ENCODE measurements at regions not wholly inside any gene's neighbourhood (a gene's known extent, or its start where the extent isn't known, plus 50 kb on each side); places are given as distances from the start of the nearest gene placed in this dataset.
A peak's percentile ranks its signal among the peaks of the same experiment; 100 is the strongest.
"Not testable (repeated sequence)": the region's sequence is repeated elsewhere in the genome, so short reads cannot be mapped to it uniquely, and the experiment has no call there.

GRCh38 chr3:177622982-177623617 lies 425.8 kb upstream of the TBL1XR1 start:
- H3K27me3 Mint-ChIP-seq (ENCODE audit: unreplicated experiment) = no peaks in the 10 kb centered on the region
- peak overlapping the region; percentile 72 for H3K27ac Mint-ChIP-seq (ENCODE audit: unreplicated experiment)
- no peaks in the 10 kb centered on the region for H3K9me3 Mint-ChIP-seq (ENCODE audit: unreplicated experiment)
- TF ChIP-seq CTCF (IDR thresholded peaks at IDR 0.05) = no peak
- DNase-seq (ENCODE audit: extremely low spot score, unreplicated experiment) = no peak
- H3K36me3 Mint-ChIP-seq (ENCODE audit: unreplicated experiment) = no peaks in the 10 kb centered on the region
- peaks cover 76% of the 10 kb centered on the region for H3K4me1 Mint-ChIP-seq (ENCODE audit: unreplicated experiment)
- no peak overlapping the region for H3K4me3 Mint-ChIP-seq (ENCODE audit: unreplicated experiment)

GRCh38 chr3:177624528-177625495 lies 427.5 kb upstream of the TBL1XR1 start:
- DNase-seq (ENCODE audit: extremely low spot score, unreplicated experiment) = no peak
- Mint-ChIP-seq H3K4me3 (ENCODE audit: unreplicated experiment) (no peak overlapping the region), H3K36me3 (ENCODE audit: unreplicated experiment) (no peaks in the 10 kb centered on the region), H3K27me3 (ENCODE audit: unreplicated experiment) (no peaks in the 10 kb centered on the region), H3K4me1 (ENCODE audit: unreplicated experiment) (peaks cover 72% of the 10 kb centered on the region), H3K27ac (ENCODE audit: unreplicated experiment) (peak overlapping the region; percentile 29), H3K9me3 (ENCODE audit: unreplicated experiment) (no peaks in the 10 kb centered on the region)
- TF ChIP-seq CTCF (IDR thresholded peaks at IDR 0.05) = no peak

- no peaks in the 10 kb centered on the region for H3K9me3 Mint-ChIP-seq (ENCODE audit: unreplicated experiment)
- no peaks in the 10 kb centered on the region for H3K27me3 Mint-ChIP-seq (ENCODE audit: unreplicated experiment)
- DNase-seq (ENCODE audit: extremely low spot score, unreplicated experiment) = no peak
- no peak for TF ChIP-seq CTCF (IDR thresholded peaks at IDR 0.05)
- no peaks in the 10 kb centered on the region for H3K36me3 Mint-ChIP-seq (ENCODE audit: unreplicated experiment)
- H3K4me1 Mint-ChIP-seq (ENCODE audit: unreplicated experiment) = peaks cover 62% of the 10 kb centered on the region
- H3K27ac Mint-ChIP-seq (ENCODE audit: unreplicated experiment) = peak overlapping the region; percentile 47
- no peak overlapping the region for H3K4me3 Mint-ChIP-seq (ENCODE audit: unreplicated experiment)
These were observed 428.8 kb upstream of the TBL1XR1 start for GRCh38 chr3:177626045-177626444.

GRCh38 chr3:177628095-177628719 lies 430.9 kb upstream of the TBL1XR1 start:
- not testable (repeated sequence) for H3K36me3 Mint-ChIP-seq (ENCODE audit: unreplicated experiment); DNase-seq (ENCODE audit: extremely low spot score, unreplicated experiment); H3K4me3 Mint-ChIP-seq (ENCODE audit: unreplicated experiment); H3K27me3 Mint-ChIP-seq (ENCODE audit: unreplicated experiment); H3K27ac Mint-ChIP-seq (ENCODE audit: unreplicated experiment); H3K9me3 Mint-ChIP-seq (ENCODE audit: unreplicated experiment)
- H3K4me1 Mint-ChIP-seq (ENCODE audit: unreplicated experiment) = peaks cover 59% of the 10 kb centered on the region

GRCh38 chr3:177629276-177629675 lies 432.0 kb upstream of the TBL1XR1 start:
- no peak for DNase-seq (ENCODE audit: extremely low spot score, unreplicated experiment)
- TF ChIP-seq CTCF (IDR thresholded peaks at IDR 0.05) = no peak
- H3K27ac Mint-ChIP-seq (ENCODE audit: unreplicated experiment) = peak overlapping the region; percentile 29
- H3K4me1 Mint-ChIP-seq (ENCODE audit: unreplicated experiment) = peaks cover 64% of the 10 kb centered on the region
- H3K36me3 Mint-ChIP-seq (ENCODE audit: unreplicated experiment) = no peaks in the 10 kb centered on the region
- H3K9me3 Mint-ChIP-seq (ENCODE audit: unreplicated experiment) = no peaks in the 10 kb centered on the region
- no peak overlapping the region for H3K4me3 Mint-ChIP-seq (ENCODE audit: unreplicated experiment)
- H3K27me3 Mint-ChIP-seq (ENCODE audit: unreplicated experiment) = no peaks in the 10 kb centered on the region
